Right renal cortex interstitium (tissue), 3 donors: ENCODE measurements at regions not wholly inside any gene's neighbourhood (a gene's known extent, or its start where the extent isn't known, plus 50 kb on each side); places are given as distances from the start of the nearest gene placed in this dataset.
"Not testable (repeated sequence)": the region's sequence is repeated elsewhere in the genome, so short reads cannot be mapped to it uniquely, and the experiment has no call there.

Experiments used
- DNase-seq, 3 donors: peaks; one replicate each; pipeline ENCODE4 v3.0.0-alpha.2; 2013; ENCODE audit warnings: low read depth in 3 of 3, low spot score in 2 of 3

DNA sequence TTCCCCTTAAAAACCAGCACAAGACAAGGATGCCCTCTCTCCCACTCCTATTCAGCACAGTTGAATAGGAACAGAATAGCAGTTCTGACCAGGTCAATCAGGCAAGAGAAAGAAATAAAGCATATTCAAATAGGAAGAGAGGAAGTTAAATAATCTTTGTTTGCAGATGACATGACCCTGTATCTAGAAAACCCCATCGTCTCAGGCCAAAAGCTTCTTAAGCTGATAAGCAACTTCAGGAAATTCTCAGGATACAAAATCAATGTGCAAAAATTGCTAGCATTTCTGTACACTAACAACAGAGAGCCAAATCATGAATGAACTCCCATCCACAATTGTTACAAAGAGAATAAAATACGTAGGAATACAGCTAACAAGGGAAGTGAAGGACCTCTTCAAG lies 394.1 kb upstream of the NFIA start:
- not testable (repeated sequence) for DNase-seq

DNA sequence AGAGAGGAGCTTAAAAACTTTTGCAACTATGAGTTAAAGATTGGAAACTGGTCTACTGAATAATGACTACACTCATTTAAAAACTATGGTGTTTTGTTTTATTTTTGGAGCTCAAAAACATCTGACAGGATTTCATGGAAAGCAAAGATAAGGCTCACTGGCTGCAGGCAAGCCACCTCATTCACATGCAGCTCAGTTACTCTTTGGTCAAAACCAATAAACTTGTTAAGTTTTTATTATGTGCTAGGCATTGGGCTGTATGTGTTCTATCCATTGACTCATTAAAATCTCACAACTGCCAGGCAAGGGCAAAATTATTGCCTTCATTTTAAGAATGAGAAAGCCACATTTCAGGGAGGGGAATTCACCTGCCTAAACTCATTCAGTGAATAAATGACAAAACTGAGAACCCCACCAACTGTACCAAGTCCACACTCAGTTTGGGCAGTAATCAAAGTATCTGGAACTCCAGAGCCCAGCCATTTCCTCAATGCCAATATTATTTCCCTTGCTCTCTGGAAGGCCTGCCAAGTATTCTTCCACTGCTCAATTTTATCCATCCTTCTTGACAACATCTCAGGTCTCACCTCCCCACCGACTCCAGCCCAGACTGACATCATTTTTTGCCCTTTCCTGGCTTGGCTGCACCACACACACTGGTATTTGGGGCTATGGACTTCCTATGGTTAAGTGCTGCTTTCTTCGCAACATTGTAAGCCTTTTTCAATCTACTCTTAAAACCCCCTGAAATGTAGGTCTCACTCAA lies 401.1 kb upstream of the NFIA start:
- no peak for DNase-seq

DNA sequence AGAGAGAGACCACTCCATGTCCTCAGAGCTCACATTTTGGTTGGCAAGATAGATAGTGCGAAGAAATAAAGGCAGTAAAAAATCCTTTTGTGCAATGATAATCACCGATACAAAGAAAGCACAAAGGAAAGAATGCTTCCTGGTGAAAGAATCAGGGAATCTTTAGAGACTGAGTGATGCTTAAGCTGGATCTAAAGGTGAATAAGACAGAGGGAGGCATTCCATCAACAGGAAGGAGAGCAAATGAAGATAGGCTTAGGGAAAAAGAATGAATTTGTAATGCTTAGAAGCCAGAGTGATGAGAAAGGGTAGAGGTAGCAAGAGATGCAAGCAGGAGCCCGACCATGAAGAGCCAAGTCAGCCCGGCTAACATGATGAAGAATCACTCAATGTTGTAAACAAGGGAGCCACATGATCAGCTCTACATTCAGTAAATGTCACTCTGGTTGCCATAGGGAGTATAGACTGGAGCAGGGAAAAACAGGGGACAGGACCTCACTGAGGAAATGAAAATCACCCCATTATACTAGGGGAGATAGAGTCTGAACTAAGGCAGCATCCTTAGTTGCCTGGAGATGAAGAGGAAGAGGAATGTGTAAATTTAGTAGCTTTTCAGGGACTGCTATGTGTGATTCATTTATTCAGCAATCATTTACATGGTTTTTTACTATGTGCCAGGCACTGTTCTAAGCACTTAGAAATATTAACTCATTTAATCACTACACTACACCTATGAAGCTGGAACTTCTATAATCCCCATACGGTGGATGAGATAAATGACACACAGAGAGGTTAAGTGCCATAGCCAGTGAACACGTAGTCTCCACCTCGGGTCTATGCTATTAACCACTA lies 402.6 kb upstream of the NFIA start:
- DNase-seq = no peak

DNA sequence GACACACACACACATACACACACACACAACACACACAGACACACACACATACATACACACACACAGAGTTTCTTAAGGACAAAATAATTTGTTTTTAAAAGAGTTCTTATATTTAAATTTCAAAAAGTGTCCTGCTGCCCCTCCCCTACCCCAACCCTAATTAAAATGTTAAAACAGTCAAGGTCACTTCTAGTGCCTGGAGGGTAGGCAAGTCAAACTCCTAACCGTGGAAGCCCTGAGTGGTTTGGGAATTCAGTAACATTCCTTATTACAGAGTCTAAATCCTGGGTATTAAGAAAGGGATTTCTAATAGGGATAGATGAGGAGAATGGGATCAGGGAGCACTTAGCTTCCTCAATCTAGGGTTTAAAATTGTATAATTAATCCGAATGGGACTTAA lies 403.6 kb upstream of the NFIA start:
- DNase-seq = no peak

DNA sequence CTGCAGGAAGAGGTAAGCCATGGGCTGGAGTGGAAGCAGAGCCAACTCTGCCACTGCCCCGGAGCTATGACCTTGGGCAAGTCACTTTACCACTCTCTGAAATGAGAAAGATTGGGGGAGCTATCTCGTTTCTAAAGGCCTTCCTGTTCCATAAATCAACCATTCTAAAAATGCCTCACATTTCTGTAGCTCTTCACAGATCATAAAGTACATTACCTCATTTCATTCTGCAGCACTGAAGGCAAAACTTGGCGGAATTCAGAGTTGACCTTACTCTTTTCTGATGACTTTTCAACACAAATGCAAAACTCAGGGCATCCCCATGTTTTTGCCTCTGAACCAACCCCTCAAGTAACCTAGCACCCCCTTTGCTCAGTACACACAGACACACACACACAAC lies 404.0 kb upstream of the NFIA start:
- DNase-seq = no peak

DNA sequence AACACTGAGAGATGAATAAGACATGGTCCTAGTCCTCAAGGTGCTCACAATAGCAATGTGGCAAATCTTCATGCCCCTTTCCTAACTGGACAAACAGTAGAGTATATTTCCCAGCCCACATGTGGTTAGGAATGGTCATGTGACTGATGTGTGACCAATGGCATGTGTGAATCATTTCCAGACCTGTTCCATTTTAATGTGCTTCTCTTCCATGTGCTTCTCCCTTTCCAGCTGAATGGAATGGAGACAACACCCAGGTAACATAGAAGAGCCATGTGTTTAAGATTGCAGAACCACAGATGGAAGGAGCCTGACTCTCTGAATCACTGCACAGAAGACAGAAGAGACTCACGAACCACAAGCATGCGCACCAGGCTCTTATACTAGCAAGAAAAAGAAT lies 409.9 kb upstream of the NFIA start:
- no peak for DNase-seq

DNA sequence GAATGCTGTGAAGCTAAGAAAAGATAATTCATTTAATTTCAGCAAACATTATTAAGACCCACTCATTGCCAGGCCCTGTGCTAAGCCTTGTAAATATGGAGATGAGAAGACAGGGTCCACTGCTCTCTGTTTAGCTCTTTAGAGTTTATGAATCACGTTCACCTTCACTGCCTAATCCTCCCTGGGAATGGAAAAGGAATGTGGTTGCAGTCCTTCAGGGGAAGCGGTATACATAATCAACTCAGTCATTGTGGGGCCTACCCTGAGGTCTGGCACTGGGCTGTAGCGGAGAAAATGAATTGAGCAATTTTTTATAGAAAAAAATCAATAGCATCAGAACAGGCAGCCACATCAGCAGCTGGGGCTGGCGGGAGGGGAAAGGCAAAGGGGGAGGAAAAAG lies 412.1 kb upstream of the NFIA start:
- DNase-seq = no peak

DNA sequence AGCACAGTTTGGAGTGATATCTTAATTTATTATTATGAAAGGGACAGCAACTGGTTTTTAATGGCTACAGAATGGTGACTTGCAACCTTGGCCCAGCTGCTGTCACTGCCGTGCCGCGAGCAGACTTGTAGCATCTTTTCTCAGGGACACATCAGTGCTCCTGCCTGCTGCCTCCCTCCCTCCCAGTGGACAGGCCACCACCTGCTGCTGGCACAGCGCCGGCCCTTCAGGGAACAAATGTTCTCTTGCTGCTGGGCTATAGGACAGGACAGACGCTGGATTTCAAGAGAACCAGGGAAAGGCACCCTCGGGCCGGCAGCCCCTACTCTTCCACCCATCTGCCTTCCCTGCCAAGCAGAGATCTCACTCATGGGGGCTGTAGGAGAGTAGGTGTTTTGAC lies 413.8 kb upstream of the NFIA start:
- DNase-seq = no peak

DNA sequence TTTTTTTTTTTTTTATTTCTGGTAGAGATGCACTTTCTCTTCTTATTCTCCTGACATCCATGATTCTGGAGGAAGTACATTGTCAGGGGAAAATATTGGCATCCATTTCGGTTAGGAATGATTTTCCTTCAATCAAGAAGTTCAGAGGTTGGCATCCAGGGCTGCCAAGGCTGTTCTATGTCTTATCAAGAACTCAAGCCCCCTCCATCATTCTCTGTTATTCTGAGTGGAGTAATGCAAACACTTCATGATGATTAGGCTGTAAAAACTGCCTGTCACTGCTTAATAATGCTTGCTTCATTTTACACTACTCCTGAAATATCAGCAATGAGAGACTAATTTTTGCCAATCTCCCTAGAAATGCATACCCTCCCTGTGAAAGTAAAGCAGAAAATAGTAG lies 417.1 kb upstream of the NFIA start:
- DNase-seq = no peak

DNA sequence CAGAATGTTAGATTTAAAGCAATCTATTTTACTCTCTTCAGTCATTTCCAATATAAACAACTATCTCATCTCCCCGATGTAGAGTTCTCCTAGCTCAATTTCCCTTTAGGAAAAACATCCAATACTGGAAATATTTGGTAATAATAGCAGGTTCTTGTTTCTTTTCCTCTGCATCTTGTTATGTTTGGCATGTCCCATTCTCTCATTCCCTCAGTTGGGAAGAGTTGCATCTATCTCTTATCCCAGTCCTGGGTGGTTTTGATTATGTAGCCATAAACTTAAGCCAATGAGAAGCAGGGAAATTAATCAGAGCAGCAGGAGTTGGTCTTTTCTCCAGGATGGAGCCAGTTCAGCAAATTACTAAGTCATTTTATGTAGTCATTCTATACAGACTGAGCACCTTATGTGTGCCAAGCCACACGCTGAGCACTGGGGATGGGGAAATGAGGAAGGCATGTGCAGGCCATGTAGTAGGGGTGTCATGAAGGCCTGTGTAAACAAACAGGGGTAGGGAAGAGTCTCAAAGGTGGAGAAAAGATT lies 418.2 kb upstream of the NFIA start:
- no peak for DNase-seq

DNA sequence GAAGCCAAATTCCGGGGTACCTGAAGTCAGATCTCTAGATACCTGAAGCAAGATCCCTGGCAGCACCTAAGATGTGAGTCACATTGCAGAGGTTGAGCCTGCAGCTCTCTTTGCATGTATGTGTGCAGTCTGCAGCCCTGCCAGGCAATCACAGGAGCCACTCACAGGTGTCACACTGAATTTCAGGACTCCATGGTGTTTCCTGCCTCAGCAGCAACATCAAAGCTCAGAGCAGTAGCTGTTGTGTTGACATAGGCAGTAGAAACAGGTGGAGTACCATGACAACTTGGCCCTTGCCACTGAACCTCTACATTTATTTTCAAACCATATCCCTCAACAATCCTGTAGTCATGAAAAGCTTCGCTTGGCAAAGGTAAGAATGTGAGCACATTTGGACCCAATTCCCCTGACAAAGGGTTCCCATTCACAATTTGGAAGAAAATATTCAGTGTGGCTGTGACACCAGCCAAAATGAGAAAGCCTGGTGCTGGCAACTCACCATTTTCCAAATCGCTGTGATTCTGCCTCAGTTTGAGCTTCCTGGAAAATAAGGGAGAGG lies 419.8 kb upstream of the NFIA start:
- DNase-seq = no peak

DNA sequence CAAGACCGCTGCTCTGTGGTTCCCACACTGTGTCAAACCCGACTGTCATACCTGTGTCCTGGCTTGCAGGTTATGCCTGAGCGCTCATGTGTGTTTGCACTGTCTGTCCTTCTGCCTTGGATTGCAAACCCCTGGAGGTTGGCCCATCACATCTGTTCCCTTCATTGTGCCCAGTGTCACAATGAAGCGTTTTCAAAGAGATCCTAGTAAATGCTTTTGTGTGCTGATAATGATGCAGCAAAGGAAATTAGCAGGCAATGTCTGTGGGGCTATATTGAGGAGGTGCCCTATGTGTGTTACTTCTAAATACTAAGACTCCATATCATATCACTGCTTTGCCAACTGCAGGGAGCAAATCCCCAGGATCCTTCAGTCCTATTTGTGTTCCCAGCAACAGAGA lies 424.4 kb upstream of the NFIA start:
- DNase-seq = no peak

DNA sequence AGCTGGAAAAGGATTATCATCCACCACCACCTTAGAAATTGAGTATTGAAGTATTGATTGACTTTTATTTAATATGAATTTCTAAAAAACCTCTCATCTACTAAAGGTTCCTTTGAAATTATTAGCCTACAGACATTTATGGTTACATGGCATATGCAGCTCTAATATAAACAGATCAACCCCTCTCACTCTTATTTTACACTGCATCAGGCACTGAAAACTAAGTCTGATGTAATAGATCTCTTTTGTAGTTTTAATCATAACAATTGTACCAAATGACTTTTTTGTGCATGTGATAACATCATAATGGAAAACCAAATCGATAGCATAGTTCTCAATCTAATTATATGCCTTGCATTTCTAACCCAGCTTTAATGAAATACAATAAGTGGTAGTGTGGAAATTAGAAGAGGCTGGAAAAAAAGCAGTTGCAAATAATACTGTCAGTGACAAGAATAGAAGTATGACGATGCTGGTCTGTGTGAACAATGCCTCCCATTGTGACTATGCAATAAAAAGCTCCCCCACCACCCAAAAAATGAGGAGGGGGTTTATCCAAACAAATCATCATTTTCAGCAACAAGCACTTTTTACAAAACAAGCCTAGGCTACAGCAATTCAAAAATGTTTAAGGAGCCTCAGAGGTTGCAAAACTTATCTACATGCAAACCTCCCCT lies 426.5 kb upstream of the NFIA start:
- no peak for DNase-seq

DNA sequence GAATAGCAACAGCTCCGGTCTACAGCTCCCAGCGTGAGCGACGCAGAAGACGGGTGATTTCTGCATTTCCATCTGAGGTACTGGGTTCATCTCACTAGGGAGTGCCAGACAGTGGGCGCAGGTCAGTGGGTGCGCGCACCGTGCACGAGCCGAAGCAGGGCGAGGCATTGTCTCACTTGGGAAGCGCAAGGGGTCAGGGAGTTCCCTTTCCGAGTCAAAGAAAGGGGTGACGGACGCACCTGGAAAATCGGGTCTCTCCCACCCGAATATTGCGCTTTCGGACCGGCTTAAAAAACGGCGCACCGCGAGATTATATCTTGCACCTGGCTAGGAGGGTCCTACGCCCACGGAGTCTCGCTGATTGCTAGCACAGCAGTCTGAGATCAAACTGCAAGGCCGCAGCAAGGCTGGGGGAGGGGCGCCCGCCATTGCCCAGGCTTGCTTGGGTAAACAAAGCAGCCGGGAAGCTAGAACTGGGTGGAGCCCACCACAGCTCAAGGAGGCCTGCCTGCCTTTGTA lies 442.3 kb upstream of the NFIA start:
- DNase-seq = not testable (repeated sequence)

DNA sequence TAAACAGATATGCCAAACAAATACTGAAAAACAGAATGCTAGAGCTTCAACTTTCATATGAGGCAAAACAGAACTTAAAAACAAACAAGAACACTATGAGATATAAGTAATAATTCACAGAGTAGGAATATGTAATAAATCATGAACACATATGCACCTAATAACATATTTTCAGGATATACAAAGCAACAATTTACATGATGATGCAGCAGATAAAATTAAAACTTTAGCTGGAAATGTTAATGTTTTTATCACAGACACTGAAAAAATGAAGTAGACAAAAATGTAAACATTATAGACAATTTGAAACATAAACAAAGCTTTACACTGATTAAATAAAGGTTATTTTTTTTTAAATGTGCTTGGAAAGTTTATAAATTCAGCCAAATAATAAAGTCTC lies 443.1 kb upstream of the NFIA start:
- no peak for DNase-seq

DNA sequence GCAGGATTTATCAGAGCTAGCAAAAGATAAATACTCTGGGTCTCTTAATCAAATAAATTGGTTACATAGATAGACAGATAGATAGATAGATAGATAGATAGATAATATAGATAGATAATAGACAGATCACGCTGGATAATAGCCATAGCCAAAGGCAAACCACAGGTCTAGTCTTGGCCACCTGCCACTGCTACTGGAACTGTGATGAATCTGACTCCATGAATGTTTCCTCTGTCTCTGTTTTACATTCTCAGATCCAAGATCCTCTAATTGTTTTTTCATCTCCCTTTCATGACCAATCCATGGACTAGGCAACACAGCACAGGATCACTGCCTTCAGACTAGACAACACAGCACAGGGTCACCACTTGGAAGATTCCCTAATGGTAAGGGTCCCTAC lies 444.7 kb upstream of the NFIA start:
- no peak for DNase-seq

DNA sequence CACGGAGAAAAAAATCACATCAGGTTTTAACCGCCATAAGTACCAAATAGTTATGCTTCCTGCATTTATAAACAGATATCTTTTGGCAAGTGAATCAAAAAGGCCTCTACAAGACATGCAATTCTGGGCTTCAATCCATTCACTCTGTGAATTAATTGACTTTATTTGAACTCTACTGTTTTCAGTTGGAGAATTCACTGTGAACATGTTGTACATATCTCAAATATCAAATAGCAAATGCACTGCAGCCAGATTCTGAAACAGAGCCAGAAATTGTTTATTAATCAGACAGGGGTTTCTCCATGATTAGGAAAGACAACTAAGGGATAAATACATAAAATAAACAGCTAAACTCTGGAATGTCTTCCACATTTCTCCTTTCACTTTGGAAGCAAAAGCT lies 445.4 kb upstream of the NFIA start:
- DNase-seq = no peak

DNA sequence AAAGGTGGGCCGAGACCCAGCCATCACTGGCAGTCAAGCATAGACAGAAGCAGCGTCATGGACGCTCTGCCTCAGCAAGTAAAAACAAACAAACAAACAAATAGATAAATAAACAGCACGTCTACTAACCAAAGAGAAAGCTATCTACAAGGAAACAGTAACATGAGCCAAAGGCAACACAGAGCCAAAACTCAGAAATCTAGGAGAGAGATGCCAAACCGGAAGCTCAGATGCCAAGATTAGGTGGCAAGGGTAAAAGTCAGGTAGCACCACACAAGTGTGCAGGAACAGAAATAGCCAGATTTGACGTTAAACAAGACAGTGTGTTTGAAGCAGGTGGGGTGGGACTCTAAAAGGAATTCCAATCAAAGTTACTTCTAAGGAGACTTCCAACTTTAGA lies 448.3 kb upstream of the NFIA start:
- DNase-seq = no peak

DNA sequence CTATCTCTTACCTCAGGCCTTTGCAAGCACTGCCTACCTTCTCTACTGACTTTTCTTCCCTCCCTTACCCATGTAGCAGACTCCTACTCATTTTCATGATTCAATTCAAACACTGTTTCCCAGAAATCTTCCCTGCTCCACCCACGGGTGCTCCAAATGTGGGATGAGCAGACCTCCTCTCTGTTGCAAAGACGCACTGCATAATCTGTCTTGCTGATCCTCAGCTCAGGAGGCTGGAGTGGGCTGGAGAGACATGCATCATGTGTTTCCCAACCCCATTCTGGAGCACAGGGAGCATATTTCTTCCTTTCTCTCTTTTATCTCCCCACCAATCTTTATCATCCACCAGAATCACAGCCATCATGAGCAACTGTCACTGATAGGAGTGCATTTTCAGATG lies 459.9 kb upstream of the NFIA start:
- no peak for DNase-seq

DNA sequence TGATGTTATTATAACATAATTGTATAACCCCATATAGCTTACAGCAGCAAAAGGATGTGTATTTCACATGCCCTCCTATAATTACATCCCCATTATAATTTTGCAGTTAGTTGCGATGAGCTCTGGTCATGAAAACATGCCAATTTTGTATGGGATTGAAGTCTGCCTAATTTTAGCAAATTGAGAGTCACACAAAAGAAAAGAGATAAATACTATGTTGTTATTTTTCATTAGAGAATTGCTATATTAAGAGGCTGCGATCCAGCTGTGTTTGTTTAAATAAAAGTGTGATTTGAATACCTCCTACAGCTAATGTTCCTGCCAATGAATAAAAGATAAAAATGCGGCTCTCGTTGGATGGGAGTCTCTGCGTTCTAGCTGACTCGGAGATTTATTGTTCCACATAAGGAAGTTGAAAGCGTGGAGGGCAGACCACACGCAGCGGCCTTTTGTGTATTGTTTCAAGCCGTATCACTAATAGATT lies 461.0 kb upstream of the NFIA start:
- DNase-seq = peak in 1 of 3 donors; percentile 24

DNA sequence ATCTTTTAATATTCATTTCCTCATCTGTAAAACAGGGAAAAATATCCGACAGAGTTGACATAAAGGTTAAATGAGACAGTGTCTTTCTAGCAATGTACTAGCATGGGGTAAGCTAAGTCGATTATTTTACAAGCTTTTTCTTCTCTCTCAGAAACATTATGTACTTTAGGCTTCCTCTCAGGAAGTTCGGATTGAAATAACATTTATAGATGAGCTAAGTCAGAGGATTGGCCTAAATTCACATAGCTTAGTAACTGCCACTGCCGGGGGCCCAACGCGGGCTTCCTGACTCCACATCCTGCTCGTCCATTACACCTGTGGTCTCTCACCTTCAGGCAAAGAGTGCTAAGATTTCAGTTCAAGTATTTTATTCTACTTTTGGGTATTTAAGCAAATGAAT lies 462.3 kb upstream of the NFIA start:
- no peak for DNase-seq
